Mammary epithelial cell (primary cell): ENCODE measurements at regions not wholly inside any gene's neighbourhood (a gene's known extent, or its start where the extent isn't known, plus 50 kb on each side); places are given as distances from the start of the nearest gene placed in this dataset.

Experiments
- CTCF ChIP-seq, 2 donors: IDR thresholded peaks in 1 of 2; conservative IDR thresholded peaks in 1 of 2; 2 replicates each; pipeline ENCODE4 v1.5.1; 2011 to 2012; ENCODE audit warnings: inconsistent platforms in 2 of 2, low read length in 2 of 2, mild to moderate bottlenecking in 2 of 2, control low read depth in 1 of 2, low read depth in 1 of 2; ENCODE audit not compliant: insufficient read depth in 1 of 2; ENCODE audit errors: extremely low read depth in 1 of 2
- EZH2 ChIP-seq: IDR thresholded peaks from 2 replicates; pipeline ENCODE4 v1.6.1; 2012; ENCODE audit warnings: low read length, inconsistent platforms, borderline replicate concordance

- TF ChIP-seq CTCF (conservative IDR thresholded peaks at IDR 0.05 in 1 of 2, IDR thresholded peaks at IDR 0.05 in 1 of 2; ENCODE audit: extremely low read depth in 1 of 2, insufficient read depth in 1 of 2, low read depth in 1 of 2, low read length in 2 of 2) (no peak), EZH2 (no peak)
Measured at GRCh38 chr11:98531576-98531975, 489.2 kb upstream of the CNTN5 start.
